ENCODE measurements at regions not wholly inside any gene's neighbourhood (a gene's known extent, or its start where the extent isn't known, plus 50 kb on each side); places are given as distances from the start of the nearest gene placed in this dataset.
A peak's percentile ranks its signal among the peaks of the same experiment; 100 is the strongest.

DNA sequence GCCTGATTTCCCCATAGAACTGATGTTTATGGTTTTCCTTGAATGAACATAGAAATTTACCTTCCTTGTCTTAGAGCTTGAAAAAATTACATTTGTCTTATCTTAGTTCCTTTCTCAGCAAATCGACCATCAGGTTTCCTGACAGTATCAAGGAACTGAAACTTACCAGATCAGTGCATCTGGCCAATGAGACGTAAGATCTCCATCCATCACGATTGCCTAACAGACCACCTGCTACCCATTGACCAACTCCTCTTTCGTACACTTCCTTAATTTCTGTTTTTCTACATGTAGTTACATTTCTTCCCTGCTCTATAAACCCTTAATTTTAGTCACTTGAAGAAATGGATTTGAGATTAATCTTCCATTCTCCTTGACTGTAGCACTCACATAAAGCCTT, 57.4 kb upstream of the TMPRSS15 start:
- no peak for DNase-seq

DNA sequence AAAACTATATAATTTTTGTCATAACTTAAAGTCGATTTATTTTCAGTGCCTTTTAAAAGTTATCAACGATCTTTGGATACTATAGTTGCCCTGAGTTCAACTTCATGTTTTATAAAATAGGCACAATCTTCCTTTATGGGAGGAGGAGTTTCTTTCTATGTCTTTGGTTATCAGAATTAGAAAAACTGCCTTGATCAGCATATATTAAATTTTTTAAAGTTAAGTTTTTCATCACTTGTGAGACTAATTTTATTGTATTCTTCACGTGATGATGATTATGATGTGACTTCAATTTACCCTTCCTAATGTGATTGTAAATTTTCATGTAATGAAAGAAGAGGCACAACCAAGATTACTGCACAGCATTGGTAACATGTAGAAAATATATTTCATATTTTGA, 58.2 kb upstream of the TMPRSS15 start:
- DNase-seq = no peak

- no peak for DNase-seq
Measured at GRCh38 chr21:18467715-18468114, 64.1 kb upstream of the TMPRSS15 start.

- DNase-seq = no peak
Measured at GRCh38 chr21:18468790-18469189, 65.2 kb upstream of the TMPRSS15 start.

GRCh38 chr21:18476639-18477038, 73.1 kb upstream of the TMPRSS15 start:
- no peak for DNase-seq

- DNase-seq = no peak
Measured at GRCh38 chr21:18477043-18477442, 73.5 kb upstream of the TMPRSS15 start.

- DNase-seq = no peak
Measured at GRCh38 chr21:18478513-18478912, 74.9 kb upstream of the TMPRSS15 start.

DNA sequence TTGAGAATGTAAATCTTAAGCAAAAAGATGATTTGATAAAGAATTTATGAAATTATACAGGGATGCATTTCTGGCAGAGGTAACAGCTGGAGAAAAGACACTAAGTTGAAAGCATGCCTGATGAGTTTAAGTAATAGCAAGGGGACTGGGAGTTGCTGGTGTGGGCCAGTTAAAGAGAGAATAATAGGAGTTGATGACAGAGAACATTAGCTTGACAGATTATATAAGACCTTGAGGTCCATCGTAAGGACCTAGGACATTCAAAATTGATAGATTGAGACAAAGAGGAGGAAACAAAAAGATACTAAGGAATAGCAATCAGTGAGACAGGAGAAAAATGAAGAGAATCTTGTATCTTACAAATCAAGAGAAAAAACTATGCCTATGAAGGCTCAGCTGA, 84.7 kb upstream of the TMPRSS15 start:
- DNase-seq = no peak

DNA sequence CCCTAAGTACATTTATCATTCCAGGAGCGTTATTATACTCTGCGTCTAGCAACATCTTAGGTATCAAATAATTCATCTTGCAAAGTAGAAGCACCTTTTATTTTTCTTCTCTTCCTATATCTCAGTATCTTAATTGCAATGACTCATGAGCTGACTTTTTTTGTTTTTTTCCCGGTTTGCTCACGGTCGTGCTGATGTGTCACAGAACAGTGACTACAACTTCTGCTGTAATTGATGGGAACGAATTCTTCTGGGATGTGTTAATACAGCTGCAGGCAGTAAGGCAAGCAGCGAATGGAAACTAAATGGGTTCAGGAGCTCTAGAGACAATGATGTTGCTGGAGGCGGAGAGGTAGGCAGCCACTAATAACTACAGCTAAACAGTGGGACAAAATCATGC, 89.8 kb upstream of the TMPRSS15 start:
- DNase-seq = no peak

- DNase-seq = peak in 1 of 2 experiments; percentile 12
Measured at GRCh38 chr21:18495523-18495922, 91.9 kb upstream of the TMPRSS15 start.

- DNase-seq = no peak
Measured at GRCh38 chr21:18498431-18498830, 94.8 kb upstream of the TMPRSS15 start.

DNA sequence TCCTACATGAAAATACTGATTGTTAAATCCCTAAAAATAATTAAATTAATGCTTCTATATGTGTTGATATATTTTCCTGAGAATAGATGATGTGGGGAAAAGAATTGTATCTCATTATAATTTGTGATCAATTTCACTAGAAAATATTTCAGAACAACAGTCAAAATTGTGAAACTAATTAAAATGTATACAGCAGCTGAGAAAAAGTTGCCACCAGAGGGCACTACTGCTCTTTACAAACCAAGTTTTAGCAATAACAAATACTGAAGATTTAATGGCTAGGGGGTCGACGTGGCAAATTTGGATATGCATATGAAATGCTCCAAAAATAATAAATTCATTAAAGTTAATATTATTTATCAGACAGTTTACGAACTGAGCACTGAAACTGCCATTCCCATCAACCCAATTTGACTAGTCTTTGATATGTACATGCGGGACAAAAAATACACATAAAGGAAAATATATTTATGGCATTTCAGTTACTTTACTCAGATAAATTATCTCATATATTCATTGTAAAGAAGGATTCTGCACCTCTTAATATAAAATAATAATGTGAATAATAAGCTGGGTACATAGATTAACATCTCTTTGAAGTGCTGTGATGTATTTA, 96.3 kb upstream of the TMPRSS15 start:
- peak; percentile 57 to 81 for DNase-seq

DNA sequence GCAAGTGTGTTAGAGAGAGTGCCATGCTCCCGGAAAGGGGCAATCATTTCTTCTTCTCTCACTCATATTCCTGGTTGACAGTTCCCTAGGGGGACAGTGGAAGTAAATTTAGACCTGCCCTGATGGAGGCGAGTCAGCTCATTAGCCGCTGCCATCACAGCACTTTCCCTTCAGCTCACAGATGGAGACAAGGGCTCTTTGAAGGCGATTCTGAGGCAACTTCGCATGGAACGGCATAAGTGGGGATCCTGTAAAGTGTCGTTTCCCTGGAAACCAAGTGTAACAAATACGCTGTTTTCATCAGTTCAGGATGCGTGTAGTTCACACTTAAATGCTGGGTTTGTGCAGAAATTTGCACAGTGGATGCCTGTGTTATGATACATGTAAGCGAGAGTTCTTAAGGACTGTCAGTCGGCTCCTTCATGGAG, 114.5 kb upstream of the TMPRSS15 start:
- DNase-seq = no peak

GRCh38 chr21:18521204-18521603, 117.6 kb upstream of the TMPRSS15 start:
- DNase-seq = no peak

DNA sequence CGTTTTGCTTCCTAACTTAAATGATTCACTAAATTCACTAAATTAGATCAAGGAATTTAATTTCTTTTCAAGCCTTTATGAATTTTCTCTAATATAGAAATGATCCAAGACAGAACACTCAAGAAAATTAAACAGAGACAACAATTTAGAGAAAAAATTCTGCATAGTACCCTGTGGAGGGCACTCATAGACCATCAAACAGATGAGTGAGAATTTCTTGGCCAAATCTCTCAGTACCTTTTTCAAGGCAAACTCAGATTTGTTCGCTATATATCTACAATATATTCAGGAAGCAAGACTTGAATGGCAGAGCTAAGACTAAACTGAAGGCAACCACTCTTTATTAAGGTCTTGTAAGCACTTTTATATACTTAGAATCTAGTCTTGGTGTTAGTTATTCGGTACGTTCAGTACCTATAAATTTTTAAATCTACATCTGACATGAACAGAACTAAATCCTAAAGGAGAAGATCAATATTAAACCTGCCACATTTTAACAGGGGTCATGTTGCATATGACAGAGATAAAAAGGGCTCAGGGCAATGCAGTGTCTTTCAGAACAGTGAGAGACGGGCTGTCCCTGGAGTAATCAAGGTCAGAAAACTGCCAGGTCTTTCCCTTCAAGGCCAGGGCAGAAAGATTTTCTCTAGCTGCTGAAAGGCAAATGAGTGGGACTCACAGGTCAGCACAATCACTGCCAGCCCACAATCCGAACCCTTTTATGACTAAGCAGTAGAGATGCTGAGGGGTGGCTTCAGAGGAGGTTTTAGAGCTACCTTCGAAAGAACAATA, 118.8 kb upstream of the TMPRSS15 start:
- DNase-seq = peak; percentile 28 to 67

DNA sequence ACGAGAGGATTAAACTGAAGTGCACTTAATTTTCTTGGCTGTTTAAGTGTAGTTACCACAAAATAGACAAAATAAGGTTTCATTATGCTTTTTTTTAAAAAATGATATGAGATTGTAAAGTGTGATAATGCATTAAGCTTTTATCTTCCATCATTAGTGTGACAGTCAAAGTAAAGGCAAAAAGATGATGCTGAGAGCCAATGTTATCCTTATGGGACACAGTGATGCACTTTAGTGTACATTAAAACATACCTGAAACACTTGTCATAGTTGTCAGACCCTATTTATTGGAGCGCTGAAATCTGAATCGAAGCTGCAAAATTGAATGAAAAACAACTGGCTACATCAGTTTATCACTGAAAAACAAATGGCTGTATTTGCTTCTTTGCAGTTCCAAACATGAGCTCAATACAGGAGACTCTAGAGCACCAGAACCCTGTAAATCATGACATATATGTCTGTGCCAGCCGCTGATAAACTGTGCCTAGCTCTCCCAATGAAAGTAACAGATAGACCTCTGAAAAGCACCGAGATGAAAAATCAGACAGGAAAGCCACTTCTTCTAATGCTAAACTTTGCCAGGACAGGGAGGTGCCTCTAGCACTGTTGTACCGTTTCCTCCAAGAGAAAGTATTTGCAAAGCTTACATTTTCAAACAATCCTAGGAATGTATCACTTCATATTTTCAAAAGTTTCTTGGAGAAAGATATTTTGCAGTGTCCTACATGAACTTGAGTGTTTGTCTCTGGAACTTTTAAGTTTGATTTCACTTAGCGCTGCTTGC, 120.7 kb upstream of the TMPRSS15 start:
- no peak for DNase-seq

GRCh38 chr21:18529254-18529653, 125.7 kb upstream of the TMPRSS15 start:
- peak; percentile 95 to 97 for DNase-seq

- no peak for DNase-seq
Measured at GRCh38 chr21:18542081-18542480, 138.5 kb upstream of the TMPRSS15 start.

- DNase-seq = no peak
Measured at GRCh38 chr21:18545908-18546307, 142.3 kb upstream of the TMPRSS15 start.

GRCh38 chr21:18547347-18547746, 143.8 kb upstream of the TMPRSS15 start:
- DNase-seq = no peak

DNA sequence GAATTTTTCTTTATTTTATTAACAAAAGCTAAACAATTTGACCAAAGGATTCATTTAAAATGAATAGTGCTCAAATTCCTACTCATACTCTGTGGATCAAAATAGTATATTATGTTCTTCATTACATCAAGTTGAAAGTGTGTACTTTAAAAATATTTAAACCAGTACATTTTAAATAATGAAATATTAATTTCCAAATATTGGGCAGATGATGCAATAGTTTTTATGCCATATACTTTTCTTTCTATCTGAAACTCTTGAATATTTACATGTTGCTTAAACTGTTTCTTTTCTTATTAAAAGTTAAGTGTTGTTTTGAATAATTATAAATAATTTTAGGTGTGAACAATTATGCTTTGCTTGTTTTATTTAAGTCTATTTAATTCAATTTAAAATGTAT, 144.7 kb upstream of the TMPRSS15 start:
- DNase-seq = no peak

GRCh38 chr21:18549214-18549905, 145.8 kb upstream of the TMPRSS15 start:
- no peak for DNase-seq

DNA sequence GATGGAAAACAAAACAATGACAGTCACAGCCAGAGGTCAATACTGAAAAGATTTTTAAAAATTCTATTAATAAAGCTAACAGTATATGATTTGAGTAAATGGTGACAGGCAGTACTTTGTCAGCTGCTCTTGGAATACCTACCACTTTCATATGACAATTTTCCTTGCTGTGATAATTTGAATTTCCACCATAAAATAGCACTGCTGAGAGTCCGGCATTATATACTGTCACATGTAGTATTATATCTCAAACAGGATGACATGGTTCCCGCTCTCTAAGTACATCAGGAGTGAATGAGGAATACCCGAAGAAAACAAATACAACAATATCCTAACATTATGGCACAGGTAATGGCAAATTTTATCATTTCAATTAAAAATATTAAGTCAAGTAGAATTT, 146.8 kb upstream of the TMPRSS15 start:
- DNase-seq = no peak

Data from NCI-H446 (cell line).